ENCODE measurements at regions not wholly inside any gene's neighbourhood (a gene's known extent, or its start where the extent isn't known, plus 50 kb on each side); places are given as distances from the start of the nearest gene placed in this dataset.

- FAIRE-seq (peak; percentile 20), DNase-seq (ENCODE audit: low read depth, low spot score) (no peak)
- no peaks in the 10 kb centered on the region for H3K9me3 ChIP-seq (ENCODE audit: control insufficient read depth, low read depth, low read length)
- no peaks in the 10 kb centered on the region for H3K36me3 ChIP-seq (ENCODE audit: control insufficient read depth in 2 of 2, extremely low read depth in 1 of 2, insufficient read depth in 2 of 2, low read length in 2 of 2)
- dilution Hi-C loops (cut with MboI; ENCODE audit: extremely low pct_ligation_motif_present, low sequenced_read_pairs), result no loop called here
- no peaks in the 10 kb centered on the region for H3K79me2 ChIP-seq (ENCODE audit: control insufficient read depth, insufficient read depth, low read length)
- no peak for TF ChIP-seq EZH2 (IDR thresholded peaks at IDR 0.05; ENCODE audit: low read length)
- no peak for TF ChIP-seq CTCF (optimal IDR thresholded peaks at IDR 0.05 in 1 of 3, IDR thresholded peaks at IDR 0.05 in 1 of 3, conservative IDR thresholded peaks at IDR 0.05 in 1 of 3; ENCODE audit: extremely low read depth in 1 of 3, insufficient read depth in 2 of 3, low read length in 3 of 3)
- H3K4me3 ChIP-seq (ENCODE audit: control insufficient read depth in 2 of 3, extremely low read depth in 1 of 3, insufficient read depth in 2 of 3, low read depth in 1 of 3, low read length in 3 of 3), result no peak overlapping the region
- H4K20me1 ChIP-seq (ENCODE audit: control insufficient read depth, extremely low read depth, insufficient read depth, low read length), result no peaks in the 10 kb centered on the region
- H3K4me2 ChIP-seq (ENCODE audit: control insufficient read depth, extremely low read depth, insufficient read depth, low read depth, low read length), result no peak overlapping the region
- H2AFZ ChIP-seq (ENCODE audit: control insufficient read depth, low read length), result no peak overlapping the region
- no peaks in the 10 kb centered on the region for H3K4me1 ChIP-seq (ENCODE audit: control insufficient read depth, extremely low read depth, insufficient read depth, low read length)
- no peak overlapping the region for H3K9ac ChIP-seq (ENCODE audit: control insufficient read depth, extremely low read depth, insufficient read depth, low read length)
- no peaks in the 10 kb centered on the region for H3K9me1 ChIP-seq (ENCODE audit: control insufficient read depth, extremely low read depth, insufficient read depth, low read length)
- no peaks in the 10 kb centered on the region for H3K27me3 ChIP-seq (ENCODE audit: control insufficient read depth, extremely low read depth, insufficient read depth, low read length)
- H3K27ac ChIP-seq (ENCODE audit: control insufficient read depth, insufficient read depth, low read length), result no peak overlapping the region
These were observed 901.8 kb downstream of the GLUD2 start for GRCh38 chrX:121949041-121949760.

DNA sequence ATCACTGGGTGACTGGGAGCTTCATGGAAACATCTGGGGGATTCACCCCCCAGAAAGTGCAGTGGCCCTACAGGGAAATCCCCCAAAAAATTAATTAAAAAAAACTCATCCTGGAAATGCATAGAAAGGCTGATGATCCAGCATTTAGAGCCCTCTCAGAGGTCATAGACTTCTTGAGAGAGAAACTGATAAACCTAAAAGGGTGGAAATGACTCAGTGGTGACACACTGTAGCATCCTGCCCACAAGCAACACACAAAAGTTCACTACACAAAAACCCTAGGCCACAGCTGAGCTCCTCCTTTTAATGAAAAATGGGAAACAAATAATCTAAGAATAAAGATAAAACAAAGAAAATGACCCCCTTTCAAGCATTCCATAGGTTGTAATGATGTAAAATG, 911.5 kb downstream of the GLUD2 start:
- Histone ChIP-seq H3K4me3 (ENCODE audit: control insufficient read depth in 2 of 3, extremely low read depth in 1 of 3, insufficient read depth in 2 of 3, low read depth in 1 of 3, low read length in 3 of 3) (no peak overlapping the region), H3K9me1 (ENCODE audit: control insufficient read depth, extremely low read depth, insufficient read depth, low read length) (no peaks in the 10 kb centered on the region), H3K9ac (ENCODE audit: control insufficient read depth, extremely low read depth, insufficient read depth, low read length) (no peak overlapping the region), H2AFZ (ENCODE audit: control insufficient read depth, low read length) (no peak overlapping the region), H3K4me1 (ENCODE audit: control insufficient read depth, extremely low read depth, insufficient read depth, low read length) (no peaks in the 10 kb centered on the region), H3K4me2 (ENCODE audit: control insufficient read depth, extremely low read depth, insufficient read depth, low read depth, low read length) (no peak overlapping the region), H4K20me1 (ENCODE audit: control insufficient read depth, extremely low read depth, insufficient read depth, low read length) (no peaks in the 10 kb centered on the region), H3K27me3 (ENCODE audit: control insufficient read depth, extremely low read depth, insufficient read depth, low read length) (no peaks in the 10 kb centered on the region), H3K9me3 (ENCODE audit: control insufficient read depth, low read depth, low read length) (no peaks in the 10 kb centered on the region), H3K79me2 (ENCODE audit: control insufficient read depth, insufficient read depth, low read length) (no peaks in the 10 kb centered on the region), H3K27ac (ENCODE audit: control insufficient read depth, insufficient read depth, low read length) (no peak overlapping the region), H3K36me3 (ENCODE audit: control insufficient read depth in 2 of 2, extremely low read depth in 1 of 2, insufficient read depth in 2 of 2, low read length in 2 of 2) (no peaks in the 10 kb centered on the region)
- dilution Hi-C loops (cut with MboI; ENCODE audit: extremely low pct_ligation_motif_present, low sequenced_read_pairs), result no loop called here
- TF ChIP-seq CTCF (optimal IDR thresholded peaks at IDR 0.05 in 1 of 3, IDR thresholded peaks at IDR 0.05 in 1 of 3, conservative IDR thresholded peaks at IDR 0.05 in 1 of 3; ENCODE audit: extremely low read depth in 1 of 3, insufficient read depth in 2 of 3, low read length in 3 of 3), result no peak
- no peak for TF ChIP-seq EZH2 (IDR thresholded peaks at IDR 0.05; ENCODE audit: low read length)
- DNase-seq (ENCODE audit: low read depth, low spot score), result no peak
- FAIRE-seq, result no peak

Data from keratinocyte (primary cell).